ENCODE measurements at regions not wholly inside any gene's neighbourhood (a gene's known extent, or its start where the extent isn't known, plus 50 kb on each side); places are given as distances from the start of the nearest gene placed in this dataset.
A peak's percentile ranks its signal among the peaks of the same experiment; 100 is the strongest.
"Not testable (repeated sequence)": the region's sequence is repeated elsewhere in the genome, so short reads cannot be mapped to it uniquely, and the experiment has no call there.

DNA sequence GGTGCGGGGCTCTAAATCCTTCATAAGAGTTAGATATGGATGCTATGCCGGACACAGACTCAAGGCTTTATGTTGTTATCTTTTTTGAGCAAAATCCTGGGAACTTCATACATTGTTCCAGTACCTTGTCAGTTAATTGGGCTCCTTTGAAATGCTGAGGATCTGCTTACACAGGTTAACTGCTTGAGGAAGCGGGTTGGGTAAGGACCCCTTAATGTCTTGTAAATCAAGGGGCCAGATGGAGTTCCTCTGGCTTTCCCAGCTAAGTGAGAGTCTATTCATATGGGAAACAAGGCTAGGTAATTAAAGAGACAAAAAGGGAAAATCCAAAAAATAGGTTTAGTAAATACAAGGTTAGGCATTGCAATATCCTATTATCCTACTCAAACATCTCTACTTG lies 141.5 kb downstream of the OR2B2 start:
- DNase-seq, result no peak

GRCh38 chr6:27768556-27768955 lies 143.6 kb downstream of the OR2B2 start:
- DNase-seq, result no peak

DNA sequence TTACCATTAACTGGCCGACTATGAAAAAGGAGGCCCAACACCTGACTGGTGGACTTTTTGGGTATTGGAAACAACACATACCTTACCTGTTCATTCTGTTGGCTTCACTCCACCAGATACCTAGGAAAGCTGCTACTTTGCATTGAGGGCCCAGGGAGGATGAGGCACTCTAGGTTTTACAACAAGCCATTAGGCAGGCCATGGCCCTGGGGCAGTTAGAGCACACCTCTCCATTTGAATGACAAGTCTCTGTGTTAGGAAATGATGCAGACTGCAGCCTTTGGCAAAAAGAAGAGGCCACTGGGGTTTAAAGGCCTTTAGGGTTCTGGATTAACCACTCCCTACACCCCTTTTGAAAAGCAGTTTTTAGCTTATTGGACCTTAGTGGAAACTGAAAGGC lies 144.3 kb downstream of the OR2B2 start:
- no peak for DNase-seq

GRCh38 chr6:27766405-27766804 lies 145.8 kb downstream of the OR2B2 start:
- DNase-seq, result no peak

- DNase-seq, result no peak
Observed at GRCh38 chr6:27765028-27765590, 147.1 kb downstream of the OR2B2 start.

DNA sequence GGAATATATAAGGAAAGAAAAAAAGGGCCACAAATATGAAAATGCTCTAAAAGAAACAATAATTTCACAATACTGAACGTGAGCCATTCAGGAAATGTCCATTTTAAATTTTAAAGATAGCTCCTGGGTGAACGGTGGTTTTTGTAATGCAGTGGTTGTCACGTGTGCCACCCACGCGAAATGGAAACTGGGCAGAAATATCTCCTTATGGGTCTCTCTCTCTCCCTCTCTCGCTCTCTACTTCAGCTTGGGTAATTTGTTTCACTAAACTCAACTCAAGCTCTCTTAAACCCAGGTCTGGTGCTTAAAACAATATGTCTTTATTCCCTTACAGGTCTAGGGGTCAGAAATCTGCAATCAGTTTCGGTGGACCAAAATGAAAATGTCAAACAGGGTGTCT lies 150.8 kb downstream of the OR2B2 start:
- no peak for DNase-seq

DNA sequence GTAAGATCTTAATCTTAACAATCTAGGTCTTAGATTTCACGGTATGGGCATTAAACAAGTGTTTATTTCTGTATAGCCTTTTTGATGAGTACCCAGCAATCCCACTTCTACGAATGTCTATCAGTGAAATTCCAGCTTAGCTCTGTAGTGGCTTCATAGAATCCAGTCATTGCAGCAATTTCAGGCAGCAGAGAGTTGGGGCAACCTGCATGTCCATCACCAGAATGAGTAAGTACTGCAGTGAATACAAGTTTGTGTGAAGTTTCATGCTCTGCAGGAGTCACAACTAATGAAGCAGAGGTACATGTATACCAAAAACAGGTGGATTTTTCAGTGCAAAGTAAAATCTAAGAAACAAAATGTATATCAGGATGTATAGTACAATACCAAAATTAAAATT lies 151.7 kb downstream of the OR2B2 start:
- no peak for DNase-seq

DNA sequence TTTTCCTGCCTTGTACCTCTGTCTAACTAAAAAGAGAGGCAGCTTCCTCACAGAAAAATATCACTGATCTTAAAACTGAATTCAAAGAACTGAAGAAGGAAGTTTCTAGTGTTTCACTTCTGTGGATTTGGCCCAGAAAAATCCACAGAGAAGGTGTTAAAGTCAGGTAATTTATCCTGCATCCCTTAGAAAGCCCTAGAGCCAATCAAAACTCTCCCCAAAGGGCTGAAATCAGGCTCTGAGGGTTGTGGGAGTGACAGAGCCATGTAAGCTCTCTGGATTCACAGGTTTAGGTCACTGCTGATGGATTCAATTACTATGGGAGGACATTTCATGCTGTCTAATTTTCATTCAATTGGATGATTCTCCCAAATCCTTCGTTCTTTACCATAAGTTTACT lies 152.3 kb downstream of the OR2B2 start:
- no peak for DNase-seq

DNA sequence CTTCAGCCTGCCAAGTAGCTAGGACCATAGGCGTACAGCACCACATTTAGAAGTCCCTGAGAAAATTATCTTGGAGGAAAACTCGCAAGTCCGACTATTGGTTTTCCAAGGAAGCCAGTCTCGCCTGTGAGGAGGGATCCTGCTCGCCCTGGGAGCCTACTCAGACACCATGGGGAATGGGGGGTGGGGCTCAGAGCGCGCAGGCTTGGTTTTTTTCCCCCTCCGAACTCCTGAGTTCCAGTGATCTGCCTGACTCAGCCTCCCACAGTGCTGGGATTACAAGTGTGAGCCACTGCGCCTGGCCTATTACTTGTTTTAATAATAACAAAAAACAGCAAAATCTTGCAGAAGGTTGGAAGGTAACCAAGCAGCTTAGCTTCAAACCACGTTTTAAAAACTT lies 153.7 kb downstream of the OR2B2 start:
- DNase-seq, result no peak

GRCh38 chr6:27757307-27757706 lies 154.9 kb downstream of the OR2B2 start:
- peak; percentile 75 for DNase-seq

DNA sequence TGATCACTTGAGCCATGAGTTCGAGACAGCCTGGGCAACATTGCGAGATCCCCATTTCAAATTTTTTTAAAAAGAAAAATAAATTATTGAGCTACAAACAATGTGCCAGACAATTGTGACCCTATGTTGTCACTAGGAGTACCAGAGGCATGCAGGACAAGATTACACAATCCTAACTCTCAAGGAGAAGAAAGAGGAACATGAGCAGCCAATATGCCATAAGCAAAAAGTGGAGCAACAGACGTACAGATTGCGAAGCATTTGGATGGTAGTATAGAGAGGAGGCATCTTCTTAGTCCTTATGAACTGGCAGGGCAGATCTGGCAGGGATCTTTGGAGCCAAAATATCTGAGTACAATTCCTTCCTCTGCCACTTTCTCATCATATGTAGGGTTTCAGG lies 156.4 kb downstream of the OR2B2 start:
- DNase-seq, result no peak

- DNase-seq, result no peak
Observed at GRCh38 chr6:27754408-27754782, 157.8 kb downstream of the OR2B2 start.

DNA sequence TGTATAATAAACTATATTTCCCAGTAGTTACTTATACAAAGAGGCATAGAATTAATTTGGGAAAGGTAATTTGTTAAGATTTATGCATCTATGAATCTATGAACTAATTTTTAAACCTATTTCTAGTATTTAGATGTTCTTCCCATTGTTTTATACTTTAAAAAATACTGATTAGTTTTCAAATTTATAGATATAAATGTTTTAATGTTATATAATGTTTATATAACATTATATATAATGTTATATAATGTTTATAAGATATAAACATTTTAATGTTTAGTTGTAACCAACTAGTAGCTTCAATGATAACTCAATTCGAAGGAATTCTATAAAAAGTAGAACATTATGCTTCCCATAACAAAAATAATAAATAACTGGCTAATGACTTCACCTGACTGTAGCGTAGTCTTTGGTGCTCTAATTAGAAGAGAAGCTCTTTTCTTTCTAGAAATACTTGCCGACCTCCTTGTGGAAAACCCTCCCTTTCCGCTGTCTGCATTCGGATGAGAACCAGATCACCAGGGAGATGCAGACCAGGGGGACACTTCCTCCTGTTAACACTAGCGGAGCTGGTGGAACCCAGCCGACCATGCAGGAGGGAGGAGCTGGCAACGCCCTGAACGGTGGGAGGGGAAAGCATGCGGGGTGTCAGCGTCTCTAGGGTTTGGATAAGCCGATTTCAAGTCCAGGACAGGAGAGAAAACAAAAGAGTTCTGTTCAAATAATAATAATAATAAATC lies 158.4 kb downstream of the OR2B2 start:
- DNase-seq, result peak; percentile 77

- peak; percentile 50 for DNase-seq
Observed at GRCh38 chr6:27752038-27752885, 159.9 kb downstream of the OR2B2 start.

GRCh38 chr6:27748661-27749060 lies 163.5 kb downstream of the OR2B2 start:
- no peak for DNase-seq

DNA sequence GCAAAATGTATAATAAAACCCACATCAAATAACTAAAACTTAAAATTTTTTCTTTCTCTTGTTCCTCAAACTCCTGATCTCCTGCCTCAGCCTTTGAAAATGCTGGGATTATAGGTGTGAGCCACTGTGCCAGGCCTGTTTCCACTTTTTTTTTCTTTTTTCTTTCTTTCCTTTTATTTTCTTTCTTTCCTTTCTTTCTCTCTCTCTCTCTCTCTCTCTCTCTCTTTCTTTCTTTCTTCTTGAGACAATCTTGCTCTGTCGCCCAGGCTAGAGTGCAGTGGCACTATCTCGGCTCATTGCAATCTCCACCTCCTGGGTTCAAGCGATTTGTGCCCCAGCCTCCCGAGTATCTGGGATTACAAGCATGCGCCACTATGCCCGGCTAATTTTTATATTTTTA lies 164.6 kb downstream of the OR2B2 start:
- no peak for DNase-seq

GRCh38 chr6:27746860-27747259 lies 165.3 kb downstream of the OR2B2 start:
- not testable (repeated sequence) for DNase-seq

DNA sequence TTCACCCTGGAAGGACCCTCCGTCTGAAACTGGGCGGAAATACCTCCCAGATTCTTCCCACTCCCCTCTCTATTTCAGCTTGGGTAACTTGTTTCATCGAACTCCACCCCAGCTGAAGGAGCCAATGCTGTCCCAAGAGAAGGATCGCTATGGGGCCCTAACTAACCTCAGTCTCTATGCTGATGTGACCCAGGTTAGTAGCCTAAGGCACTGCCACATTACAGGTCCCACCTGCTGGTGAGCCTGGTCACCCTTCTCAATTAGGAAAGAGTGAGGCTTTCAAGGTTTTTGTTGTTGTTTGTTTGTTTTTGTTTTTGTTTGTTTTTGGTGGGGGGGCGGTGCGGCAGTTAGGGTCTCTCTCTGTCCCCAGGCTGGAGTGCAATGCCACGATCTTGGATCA lies 168.4 kb downstream of the OR2B2 start:
- no peak for DNase-seq

DNA sequence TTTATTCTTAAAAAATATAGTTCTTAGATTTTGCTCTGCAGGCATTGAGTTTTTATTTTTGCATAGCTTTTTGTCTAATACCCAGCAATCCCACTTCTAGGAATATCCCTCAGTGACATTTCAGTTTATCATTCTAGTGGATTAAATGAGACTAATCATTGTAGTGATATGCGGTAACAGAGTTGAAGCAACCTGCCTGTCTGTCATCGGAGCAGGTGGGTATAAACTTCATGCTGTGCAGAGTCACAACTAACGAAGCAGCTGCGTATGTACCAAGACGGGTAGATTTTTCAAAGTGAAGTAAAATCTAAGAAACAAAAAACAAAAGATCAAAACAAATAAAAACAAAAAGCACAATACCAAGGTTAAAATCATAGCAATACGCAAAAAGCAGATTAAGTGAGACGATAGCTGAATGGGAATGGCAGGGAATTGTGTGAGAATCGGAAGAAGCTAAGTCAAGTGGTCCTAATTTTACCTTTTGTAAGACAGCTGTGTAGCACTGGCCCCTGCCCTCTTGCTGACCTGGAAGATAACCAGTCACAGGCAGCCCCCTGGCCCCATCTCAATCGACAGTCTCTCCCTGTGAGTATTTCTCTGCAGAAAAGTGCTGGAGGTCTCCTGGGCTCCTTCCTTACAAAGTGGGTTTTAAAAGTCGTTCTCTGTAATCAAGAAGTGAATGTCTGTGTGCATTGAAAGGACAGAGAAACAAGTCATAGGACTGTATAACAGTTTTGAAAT lies 169.2 kb downstream of the OR2B2 start:
- DNase-seq, result no peak

DNA sequence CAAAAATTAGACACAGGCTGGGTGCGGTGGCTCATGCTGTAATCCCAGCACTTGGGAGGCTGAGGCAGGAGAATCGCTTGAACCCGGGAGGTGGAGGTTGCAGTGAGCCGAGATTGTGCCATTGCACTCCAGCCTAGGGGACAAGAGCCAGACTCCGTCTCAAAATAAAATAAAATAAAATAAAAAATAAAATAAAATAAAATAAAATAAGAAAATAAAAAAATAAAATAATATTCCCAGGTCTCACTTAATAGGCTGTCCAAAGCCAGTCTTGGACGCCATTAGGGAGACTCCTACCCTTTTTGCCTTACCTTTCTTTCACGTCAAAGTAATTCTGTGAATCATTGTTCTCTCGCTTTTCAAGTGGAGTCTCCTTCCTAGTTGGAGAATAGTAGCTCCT lies 172.3 kb downstream of the OR2B2 start:
- not testable (repeated sequence) for DNase-seq

DNA sequence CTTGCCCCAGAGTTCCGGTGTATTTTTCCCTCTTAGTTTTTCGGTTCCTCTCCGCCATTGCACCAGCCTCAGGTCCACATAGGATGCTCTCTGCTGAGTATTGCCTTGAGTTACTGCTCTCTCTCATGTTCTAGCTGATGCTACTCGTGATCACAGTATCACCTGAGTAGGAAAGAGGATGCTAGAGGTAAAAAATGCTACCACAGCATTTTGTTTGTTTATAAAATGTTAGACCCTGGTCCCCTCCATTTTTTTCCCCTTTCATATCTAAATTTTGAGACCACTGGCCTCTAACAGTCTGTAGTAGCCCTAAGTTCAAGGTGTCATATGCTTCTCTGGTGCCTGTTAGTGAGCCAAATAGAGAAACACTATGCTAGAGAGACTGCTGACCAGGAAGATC lies 175.5 kb downstream of the OR2B2 start:
- DNase-seq, result no peak

DNA sequence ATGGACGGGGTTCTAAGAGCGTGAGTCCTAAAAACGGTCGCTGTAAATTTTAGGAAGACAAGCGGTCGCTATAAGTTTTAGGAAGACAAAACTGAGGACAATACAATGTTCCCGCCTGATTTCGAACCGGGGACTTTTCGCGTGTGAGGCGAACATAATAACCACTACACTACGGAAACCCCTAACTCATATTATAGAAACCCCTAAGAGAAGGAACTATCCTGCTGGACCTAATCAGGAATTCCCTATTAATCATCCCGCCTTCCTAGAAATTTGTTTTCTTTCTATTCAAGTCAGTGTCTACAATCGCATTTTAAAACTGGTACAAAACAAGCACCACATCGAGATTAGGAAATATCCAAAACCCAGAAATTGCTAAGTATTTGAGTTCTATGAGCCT lies 183.8 kb downstream of the OR2B2 start:
- DNase-seq, result no peak

DNA sequence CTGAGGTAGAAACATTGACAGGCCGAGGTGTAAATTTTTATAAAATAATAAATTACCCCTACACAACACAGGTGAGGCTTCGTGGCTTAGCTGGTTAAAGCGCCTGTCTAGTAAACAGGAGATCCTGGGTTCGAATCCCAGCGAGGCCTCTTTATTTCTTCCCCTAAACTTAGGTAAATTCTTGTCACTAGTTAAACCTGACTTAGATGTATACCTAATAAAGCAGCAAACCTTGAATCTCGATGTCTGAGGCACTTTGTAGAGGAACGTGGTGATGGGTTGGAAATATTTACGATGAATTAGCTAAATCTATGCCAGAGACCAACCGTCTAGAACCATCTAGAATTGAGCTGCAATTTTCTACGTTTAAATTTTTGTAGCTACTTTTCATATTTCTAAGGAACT lies 185.6 kb downstream of the OR2B2 start:
- no peak for DNase-seq
